RWPE1 (cell line): ENCODE measurements at regions not wholly inside any gene's neighbourhood (a gene's known extent, or its start where the extent isn't known, plus 50 kb on each side); places are given as distances from the start of the nearest gene placed in this dataset.
"Not testable (repeated sequence)": the region's sequence is repeated elsewhere in the genome, so short reads cannot be mapped to it uniquely, and the experiment has no call there.

ENCODE experiments used
- CTCF ChIA-PET: fragments of 350-600 bp; sonication (Branson Sonifier 250); formaldehyde crosslinking; extraction: SDS; loops from one replicate; lab custom pipeline; 2021; lab: Yijun Ruan, JAX
- POLR2A ChIA-PET: fragments of 400-600 bp; formaldehyde crosslinking; extraction: SDS; loops from one replicate; lab custom pipeline; 2020; ENCODE audit warnings: antibody characterized with exemption; ENCODE audit not compliant: low non-redundant PET; lab: Yijun Ruan, JAX
- DNase-seq: peaks from one replicate; pipeline ENCODE4 v3.0.0; 2012; ENCODE audit warnings: low spot score
- H3K27ac ChIP-seq: fragments of 450-650 bp; 2 replicates; pipeline ENCODE4 v1.5.1; 2017
- TF ChIP-seq, protein P1 (sequence below): fragments of 450-650 bp; conservative IDR thresholded peaks from 2 replicates; pipeline ENCODE4 v1.5.1; 2017; ENCODE audit warnings: low read depth, mild to moderate bottlenecking

DNA sequence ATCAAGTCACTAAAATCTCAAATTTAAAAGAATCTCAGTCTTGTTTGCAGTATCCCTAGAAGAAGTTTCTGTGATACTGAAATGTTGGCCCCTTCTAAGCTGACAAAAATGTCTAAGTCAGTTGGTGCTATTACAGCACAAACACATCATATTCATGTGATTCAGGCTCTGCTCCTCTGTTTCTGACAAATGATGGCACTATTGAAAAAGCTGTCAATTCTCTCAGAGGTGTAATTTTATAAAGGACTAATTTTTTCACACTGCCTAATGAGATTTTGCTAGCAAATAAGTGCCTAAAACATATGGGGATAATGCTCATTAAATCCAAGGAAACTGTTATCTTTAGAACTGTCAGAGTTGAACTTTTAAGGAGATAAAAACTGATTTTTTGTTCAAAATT is 445.9 kb downstream of the DSC3 start:
- ChIA-PET POLR2A (no interaction called here), CTCF (no interaction called here)
- no peak overlapping the region for H3K27ac ChIP-seq
- TF ChIP-seq, protein P1, sequence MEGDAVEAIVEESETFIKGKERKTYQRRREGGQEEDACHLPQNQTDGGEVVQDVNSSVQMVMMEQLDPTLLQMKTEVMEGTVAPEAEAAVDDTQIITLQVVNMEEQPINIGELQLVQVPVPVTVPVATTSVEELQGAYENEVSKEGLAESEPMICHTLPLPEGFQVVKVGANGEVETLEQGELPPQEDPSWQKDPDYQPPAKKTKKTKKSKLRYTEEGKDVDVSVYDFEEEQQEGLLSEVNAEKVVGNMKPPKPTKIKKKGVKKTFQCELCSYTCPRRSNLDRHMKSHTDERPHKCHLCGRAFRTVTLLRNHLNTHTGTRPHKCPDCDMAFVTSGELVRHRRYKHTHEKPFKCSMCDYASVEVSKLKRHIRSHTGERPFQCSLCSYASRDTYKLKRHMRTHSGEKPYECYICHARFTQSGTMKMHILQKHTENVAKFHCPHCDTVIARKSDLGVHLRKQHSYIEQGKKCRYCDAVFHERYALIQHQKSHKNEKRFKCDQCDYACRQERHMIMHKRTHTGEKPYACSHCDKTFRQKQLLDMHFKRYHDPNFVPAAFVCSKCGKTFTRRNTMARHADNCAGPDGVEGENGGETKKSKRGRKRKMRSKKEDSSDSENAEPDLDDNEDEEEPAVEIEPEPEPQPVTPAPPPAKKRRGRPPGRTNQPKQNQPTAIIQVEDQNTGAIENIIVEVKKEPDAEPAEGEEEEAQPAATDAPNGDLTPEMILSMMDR: no peak
- DNase-seq: no peak

DNA sequence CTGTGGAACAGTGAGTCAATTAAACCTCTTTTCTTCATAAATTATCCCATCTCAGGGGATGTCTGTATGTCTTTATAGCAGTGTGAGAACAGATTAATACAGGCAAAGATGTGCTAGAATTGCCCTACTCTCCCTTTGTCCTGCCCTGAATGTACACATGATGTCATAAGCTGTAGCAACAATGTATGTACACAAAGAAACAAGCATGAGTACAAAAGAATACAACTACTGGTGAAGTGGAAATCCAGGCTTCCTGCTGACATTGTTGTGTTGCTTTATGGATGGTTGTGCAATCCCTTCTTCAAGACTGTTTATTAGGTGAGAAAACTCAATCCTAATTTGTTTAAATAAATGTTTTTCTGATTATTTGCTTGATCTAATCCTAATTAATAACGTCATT is 446.6 kb downstream of the DSC3 start:
- POLR2A ChIA-PET: no interaction called here
- CTCF ChIA-PET: no interaction called here
- DNase-seq: no peak

DNA sequence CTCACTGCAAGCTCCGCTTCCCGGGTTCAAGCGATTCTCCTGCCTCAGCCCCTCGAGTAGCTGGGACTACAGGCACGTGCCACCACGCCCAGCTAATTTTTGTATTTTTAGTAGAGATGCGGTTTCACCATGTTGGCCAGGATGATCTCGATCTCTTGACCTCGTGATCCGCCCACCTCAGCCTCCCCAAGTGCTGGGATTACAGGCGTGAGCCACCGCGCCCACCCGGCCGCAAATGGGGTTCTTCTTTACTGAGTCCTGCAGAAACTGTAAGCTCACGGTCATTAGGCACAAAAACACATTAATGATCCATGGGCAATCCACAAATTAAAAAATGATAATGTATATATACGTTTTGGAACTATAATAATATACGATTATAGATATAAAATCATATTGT is 447.6 kb downstream of the DSC3 start:
- CTCF ChIA-PET, POLR2A ChIA-PET, H3K27ac ChIP-seq, DNase-seq: not testable (repeated sequence)

More for the DNA sequence above, 446.6 kb downstream of the DSC3 start:
- TF ChIP-seq, protein P1: no peak
- no peak overlapping the region for H3K27ac ChIP-seq

DNA sequence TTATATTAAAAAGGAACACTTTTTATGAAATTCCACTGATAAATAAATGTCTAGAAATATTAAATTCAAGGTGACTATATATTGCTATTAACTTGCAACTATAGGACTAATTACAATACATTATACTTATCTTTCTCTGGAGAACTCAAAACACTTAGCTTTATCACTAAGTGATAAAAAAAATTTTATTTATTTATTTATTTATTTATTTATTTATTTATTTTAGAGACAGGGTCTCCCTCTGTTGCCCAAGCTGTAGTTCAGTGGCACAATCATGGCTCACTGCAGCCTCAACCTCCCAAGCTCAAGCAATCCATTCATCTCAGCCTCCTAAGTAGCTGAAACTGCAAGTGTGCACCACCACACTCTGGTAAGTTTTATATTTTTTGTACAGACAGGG is 451.1 kb downstream of the DSC3 start:
- no peak overlapping the region for H3K27ac ChIP-seq
- POLR2A ChIA-PET: no interaction called here
- CTCF ChIA-PET: no interaction called here
- TF ChIP-seq, protein P1: no peak
- no peak for DNase-seq

DNA sequence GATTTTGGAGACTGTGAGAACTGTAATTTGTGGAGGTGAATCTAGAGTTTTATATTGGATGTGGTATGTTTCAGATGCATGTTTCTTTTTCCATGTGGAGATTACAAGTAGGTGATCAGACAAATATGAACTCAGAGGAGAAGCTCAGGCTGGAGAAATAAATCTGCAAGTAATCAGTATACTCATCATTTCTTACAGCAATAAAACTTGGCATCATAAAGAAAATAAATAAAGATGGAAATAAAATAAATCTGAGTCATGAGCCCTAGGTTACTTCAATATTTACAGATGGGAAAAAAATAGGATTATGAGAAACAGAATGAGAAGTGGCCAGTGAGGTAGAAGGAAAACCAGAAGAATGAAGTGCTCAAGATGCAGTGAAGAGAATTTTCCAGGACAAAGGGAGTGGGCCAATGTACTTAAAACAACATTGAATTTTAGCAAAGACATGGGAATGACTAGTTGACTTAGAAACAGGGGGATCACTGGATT is 453.8 kb downstream of the DSC3 start:
- POLR2A ChIA-PET: no interaction called here
- CTCF ChIA-PET: no interaction called here
- TF ChIP-seq, protein P1: no peak
- H3K27ac ChIP-seq: no peak overlapping the region
- no peak for DNase-seq

GRCh38 chr18:30583768-30584167 is 458.8 kb downstream of the DSC3 start:
- H3K27ac ChIP-seq: no peak overlapping the region
- ChIA-PET POLR2A (no interaction called here), CTCF (no interaction called here)
- TF ChIP-seq, protein P1: no peak
- DNase-seq: no peak

DNA sequence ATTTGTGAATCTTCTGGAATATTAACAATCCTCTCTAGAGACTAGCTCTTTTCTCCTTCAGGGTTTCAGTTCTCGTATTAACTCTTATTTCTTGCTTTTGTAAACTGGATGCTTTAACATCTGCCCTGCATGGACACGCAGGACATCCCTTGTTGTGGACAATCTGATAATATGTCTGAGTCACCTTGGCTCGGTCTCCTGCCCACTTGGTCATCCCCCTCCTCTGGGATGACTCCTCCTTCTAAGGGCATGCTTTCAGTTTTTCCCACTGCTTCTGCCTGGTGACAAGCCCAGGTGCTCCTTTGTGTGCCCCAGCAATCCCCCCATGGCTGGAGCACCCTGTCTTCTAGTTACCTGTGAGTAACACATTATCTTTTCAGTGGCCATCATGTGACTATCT is 460.5 kb downstream of the DSC3 start:
- ChIA-PET POLR2A (no interaction called here), CTCF (no interaction called here)
- H3K27ac ChIP-seq: no peak overlapping the region
- peak; percentile 0 for DNase-seq
- TF ChIP-seq, protein P1: no peak
